IMR-90 (cell line): ENCODE measurements at regions not wholly inside any gene's neighbourhood (a gene's known extent, or its start where the extent isn't known, plus 50 kb on each side); places are given as distances from the start of the nearest gene placed in this dataset.
"Not testable (repeated sequence)": the region's sequence is repeated elsewhere in the genome, so short reads cannot be mapped to it uniquely, and the experiment has no call there.

Source experiments
- ATAC-seq: fragments of 200-7000 bp; cut with Tn5 transposase; 2 replicates; pipeline ENCODE4 v1.9.1; 2020; ENCODE audit warnings: low read depth, mild to moderate bottlenecking, moderate library complexity
- BruUV-seq: library from RNA; stranded (reverse); fragments of 400-500 nt; replicated peaks from 2 replicates; lab custom pipeline; 2021; lab: Mats Ljungman, UMichigan
- CTCF ChIA-PET: fragments of 300-600 bp; formaldehyde crosslinking; extraction: SDS; loops from one replicate; lab custom pipeline; 2021; ENCODE audit warnings: antibody characterized with exemption; lab: Yijun Ruan, JAX
- POLR2A ChIA-PET: fragments of 300-600 bp; sonication (Branson Sonifier 250); formaldehyde crosslinking; loops from one replicate; lab custom pipeline; 2022; ENCODE audit warnings: antibody characterized with exemption; ENCODE audit not compliant: unreplicated experiment; lab: Charles Lee
- DNase-seq: peaks from one replicate; pipeline ENCODE4 v3.0.0; 2013
- H2AFZ ChIP-seq: replicated peaks from 2 replicates; pipeline ENCODE3; 2013; ENCODE audit warnings: low read length, mild to moderate bottlenecking; ENCODE audit not compliant: poor library complexity
- H2AK5ac ChIP-seq: 2 replicates; pipeline ENCODE4 v1.6.1; 2013; ENCODE audit warnings: low read depth, low read length, inconsistent platforms
- H2AK9ac ChIP-seq: replicated peaks from 2 replicates; pipeline ENCODE3; 2013; ENCODE audit warnings: mild to moderate bottlenecking, low read depth, low read length, moderate library complexity; ENCODE audit not compliant: poor library complexity
- H2BK120ac ChIP-seq: 2 replicates; pipeline ENCODE4 v1.6.1; 2013; ENCODE audit warnings: low read depth, low read length, inconsistent platforms
- H2BK15ac ChIP-seq: 3 replicates; pipeline ENCODE4 v1.6.1; 2013; ENCODE audit warnings: low read depth, low read length, inconsistent platforms
- H2BK20ac ChIP-seq: 2 replicates; pipeline ENCODE4 v1.6.1; 2013; ENCODE audit warnings: low read depth, mild to moderate bottlenecking, inconsistent platforms, low read length, moderate library complexity
- H2BK5ac ChIP-seq: 2 replicates; pipeline ENCODE4 v1.6.1; 2013; ENCODE audit warnings: mild to moderate bottlenecking, low read depth, low read length, inconsistent platforms; ENCODE audit not compliant: poor library complexity, severe bottlenecking
- H3K14ac ChIP-seq: replicated peaks from 2 replicates; pipeline ENCODE4 v1.6.1; 2013; ENCODE audit warnings: low read depth, low read length, inconsistent platforms
- H3K18ac ChIP-seq: 2 replicates; pipeline ENCODE4 v1.6.1; 2013; ENCODE audit warnings: low read depth, low read length, control low read depth
- H3K23ac ChIP-seq: 2 replicates; pipeline ENCODE4 v1.6.1; 2013; ENCODE audit warnings: low read depth, low read length, inconsistent platforms
- H3K27ac ChIP-seq: 2 replicates; pipeline ENCODE4 v1.5.1; 2013; ENCODE audit warnings: mild to moderate bottlenecking, control low read depth, low read length; ENCODE audit not compliant: insufficient read depth
- H3K27me3 ChIP-seq: 2 replicates; pipeline ENCODE4 v1.6.1; 2013; ENCODE audit warnings: low read length; ENCODE audit not compliant: control insufficient read depth, insufficient read depth
- H3K36me3 ChIP-seq: 2 replicates; pipeline ENCODE4 v1.6.1; 2013; ENCODE audit warnings: low read length, mixed read lengths; ENCODE audit not compliant: control insufficient read depth, insufficient read depth
- H3K4ac ChIP-seq: 2 replicates; pipeline ENCODE4 v1.6.1; 2013; ENCODE audit warnings: low read depth, low read length, inconsistent platforms
- H3K4me1 ChIP-seq: 2 replicates; pipeline ENCODE4 v1.6.1; 2013; ENCODE audit warnings: low read length, mixed read lengths; ENCODE audit not compliant: control insufficient read depth, insufficient read depth
- H3K4me2 ChIP-seq: 2 replicates; pipeline ENCODE4 v1.6.1; 2013; ENCODE audit warnings: low read depth, mild to moderate bottlenecking, control low read depth, low read length, moderate library complexity
- H3K4me3 ChIP-seq: 2 replicates; pipeline ENCODE4 v1.5.1; 2013; ENCODE audit warnings: low read depth, mild to moderate bottlenecking, control low read depth, low read length, moderate library complexity; ENCODE audit not compliant: insufficient read depth
- H3K56ac ChIP-seq: 2 replicates; pipeline ENCODE4 v1.6.1; 2013; ENCODE audit warnings: low read length, inconsistent platforms; ENCODE audit not compliant: insufficient read depth; ENCODE audit errors: extremely low read depth
- H3K79me1 ChIP-seq, 2 experiments: 2 replicates each; pipeline ENCODE4 v1.6.1; 2013; ENCODE audit warnings: low read length in 2 of 2, inconsistent platforms in 1 of 2, low read depth in 1 of 2
- H3K9ac ChIP-seq: 2 replicates; pipeline ENCODE4 v1.6.1; 2013; ENCODE audit warnings: low read depth, low read length, control low read depth
- H3K9me1 ChIP-seq: 2 replicates; pipeline ENCODE4 v1.6.1; 2013; ENCODE audit warnings: low read length, inconsistent platforms; ENCODE audit not compliant: insufficient read depth
- H3K9me3 ChIP-seq: 2 replicates; pipeline ENCODE4 v1.6.1; 2013; ENCODE audit warnings: low read length; ENCODE audit not compliant: control insufficient read depth, insufficient read depth
- H4K20me1 ChIP-seq: 2 replicates; pipeline ENCODE4 v1.6.1; 2013; ENCODE audit warnings: low read length, inconsistent platforms; ENCODE audit not compliant: insufficient read depth
- H4K5ac ChIP-seq: 2 replicates; pipeline ENCODE4 v1.6.1; 2013; ENCODE audit warnings: mild to moderate bottlenecking, low read depth, low read length, control low read depth
- H4K8ac ChIP-seq, 2 experiments: 2 replicates each; pipeline ENCODE4 v1.6.1; 2013; ENCODE audit warnings: low read depth in 2 of 2, low read length in 2 of 2, control low read depth in 1 of 2, inconsistent platforms in 1 of 2
- H4K91ac ChIP-seq: 2 replicates; pipeline ENCODE4 v1.6.1; 2013; ENCODE audit warnings: low read depth, low read length, inconsistent platforms; ENCODE audit not compliant: insufficient read depth
- WGBS, 2 experiments: methylation state at CpG; one replicate each; pipeline versions ENCODE4 v1.1.5 to v1.1.7; 2013; ENCODE audit warnings: missing lambda C conversion rate in 2 of 2; ENCODE audit not compliant: insufficient read length in 1 of 2; ENCODE audit errors: extremely low coverage in 2 of 2; 5-methylcytosine and 5-hydroxymethylcytosine counted together
- dilution Hi-C: fragments of 300-500 bp; cut with HindIII; formaldehyde crosslinking; loops from one replicate; pipeline ENCODE4 v1.14.3; 2018; ENCODE audit warnings: low sequenced_read_pairs; ENCODE audit not compliant: unreplicated experiment
- in situ Hi-C: fragments of 300-500 bp; cut with MboI; formaldehyde crosslinking; loops from 3 replicates; pipeline ENCODE4 v1.14.3; 2019; ENCODE audit warnings: low sequenced_read_pairs, inconsistent platforms, mixed read lengths
- intact Hi-C: fragments of 100-400 bp; cut with micrococcal nuclease; formaldehyde crosslinking; loops from 2 replicates; pipeline ENCODE4 v1.10.0; 2022

GRCh38 chr1:149395802-149396201, 79.0 kb upstream of the NBPF19 start:
- dilution Hi-C loops, H2AK5ac ChIP-seq, H3K4me2 ChIP-seq, H2BK120ac ChIP-seq, H4K91ac ChIP-seq, H4K20me1 ChIP-seq, H3K9ac ChIP-seq, H3K4me3 ChIP-seq, BruUV-seq, DNase-seq, H2AK9ac ChIP-seq, H3K79me1 ChIP-seq, H3K4me1 ChIP-seq, H3K23ac ChIP-seq, H3K27ac ChIP-seq, H2BK15ac ChIP-seq, H3K9me3 ChIP-seq, H3K56ac ChIP-seq, H3K9me1 ChIP-seq, POLR2A ChIA-PET, H3K18ac ChIP-seq, H3K14ac ChIP-seq, H3K36me3 ChIP-seq, H2BK20ac ChIP-seq, in situ Hi-C loops, H4K8ac ChIP-seq, H4K5ac ChIP-seq, CTCF ChIA-PET, H2AFZ ChIP-seq, ATAC-seq, H2BK5ac ChIP-seq, H3K27me3 ChIP-seq, H3K4ac ChIP-seq, intact Hi-C loops: not testable (repeated sequence)
- no CpG with 5 or more reads among the region's 2 CpGs for WGBS, 2 experiments

GRCh38 chr1:149398527-149398926, 76.3 kb upstream of the NBPF19 start:
- H3K79me1 ChIP-seq, H3K18ac ChIP-seq, H4K91ac ChIP-seq, BruUV-seq, H3K23ac ChIP-seq, DNase-seq, POLR2A ChIA-PET, H3K4ac ChIP-seq, H2BK5ac ChIP-seq, H2BK120ac ChIP-seq, H3K56ac ChIP-seq, CTCF ChIA-PET, H3K14ac ChIP-seq, H2AK5ac ChIP-seq, H2BK20ac ChIP-seq, H4K8ac ChIP-seq, H3K4me2 ChIP-seq, H3K27ac ChIP-seq, H3K4me3 ChIP-seq, H3K4me1 ChIP-seq, dilution Hi-C loops, H2AK9ac ChIP-seq, H3K9ac ChIP-seq, H3K36me3 ChIP-seq, H4K5ac ChIP-seq, H4K20me1 ChIP-seq, H2AFZ ChIP-seq, intact Hi-C loops, H3K27me3 ChIP-seq, ATAC-seq, H2BK15ac ChIP-seq, H3K9me3 ChIP-seq, in situ Hi-C loops, H3K9me1 ChIP-seq: not testable (repeated sequence)
- no CpG with 5 or more reads among the region's 6 CpGs for WGBS, 2 experiments
